OCI-LY3 (cell line): ENCODE measurements at regions not wholly inside any gene's neighbourhood (a gene's known extent, or its start where the extent isn't known, plus 50 kb on each side); places are given as distances from the start of the nearest gene placed in this dataset.

Experiments used
- EZH2phosphoT487 ChIP-seq: fragments of 200-600 bp; shearing (Covaris generic); IDR thresholded peaks from 2 replicates; pipeline ENCODE4 v1.6.1; 2018; ENCODE audit warnings: antibody characterized with exemption, mixed run types, low read depth
- TF ChIP-seq, protein P1 (sequence below): fragments of 200-600, 300-600 bp; sonication (generic); IDR thresholded peaks from 2 replicates; pipeline ENCODE4 v1.5.1; 2014; ENCODE audit warnings: antibody characterized with exemption, low read length, low read depth

DNA sequence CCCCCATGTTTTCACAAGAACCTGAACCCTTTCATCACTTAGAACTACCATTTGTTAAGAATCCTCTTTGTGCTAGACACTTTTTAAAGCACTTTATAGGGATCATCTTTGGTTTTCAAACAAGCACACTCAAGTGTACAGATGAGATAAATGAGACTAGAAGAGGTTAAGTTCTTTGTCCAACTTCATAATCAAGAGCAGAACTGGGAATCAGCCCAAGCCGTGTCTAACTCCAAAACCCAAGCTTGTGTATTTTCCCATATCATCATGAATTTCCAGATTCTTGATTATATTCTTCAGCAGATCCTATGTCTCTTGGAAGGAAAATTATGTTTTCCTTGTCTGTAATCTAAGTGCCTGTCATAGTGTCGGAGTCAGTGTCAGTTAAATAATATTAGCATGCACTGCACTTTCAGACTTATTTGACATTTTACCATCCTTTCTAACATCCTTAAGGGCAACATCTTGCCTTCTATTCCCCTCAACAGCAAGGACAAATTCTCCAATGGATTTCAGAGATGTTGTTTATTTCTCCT is 123.0 kb upstream of the SETBP1 start:
- TF ChIP-seq, protein P1, sequence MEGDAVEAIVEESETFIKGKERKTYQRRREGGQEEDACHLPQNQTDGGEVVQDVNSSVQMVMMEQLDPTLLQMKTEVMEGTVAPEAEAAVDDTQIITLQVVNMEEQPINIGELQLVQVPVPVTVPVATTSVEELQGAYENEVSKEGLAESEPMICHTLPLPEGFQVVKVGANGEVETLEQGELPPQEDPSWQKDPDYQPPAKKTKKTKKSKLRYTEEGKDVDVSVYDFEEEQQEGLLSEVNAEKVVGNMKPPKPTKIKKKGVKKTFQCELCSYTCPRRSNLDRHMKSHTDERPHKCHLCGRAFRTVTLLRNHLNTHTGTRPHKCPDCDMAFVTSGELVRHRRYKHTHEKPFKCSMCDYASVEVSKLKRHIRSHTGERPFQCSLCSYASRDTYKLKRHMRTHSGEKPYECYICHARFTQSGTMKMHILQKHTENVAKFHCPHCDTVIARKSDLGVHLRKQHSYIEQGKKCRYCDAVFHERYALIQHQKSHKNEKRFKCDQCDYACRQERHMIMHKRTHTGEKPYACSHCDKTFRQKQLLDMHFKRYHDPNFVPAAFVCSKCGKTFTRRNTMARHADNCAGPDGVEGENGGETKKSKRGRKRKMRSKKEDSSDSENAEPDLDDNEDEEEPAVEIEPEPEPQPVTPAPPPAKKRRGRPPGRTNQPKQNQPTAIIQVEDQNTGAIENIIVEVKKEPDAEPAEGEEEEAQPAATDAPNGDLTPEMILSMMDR: no peak
- no peak for TF ChIP-seq EZH2phosphoT487
